OCI-LY1 (cell line): ENCODE measurements at regions not wholly inside any gene's neighbourhood (a gene's known extent, or its start where the extent isn't known, plus 50 kb on each side); places are given as distances from the start of the nearest gene placed in this dataset.

Source experiments
- H2AFZ ChIP-seq: fragments of 200-600 bp; sonication (generic), shearing (Covaris generic); 2 replicates; pipeline ENCODE4 v1.6.0; 2014; ENCODE audit warnings: antibody characterized with exemption, mild to moderate bottlenecking, low read length
- H3F3A ChIP-seq: fragments of 200-600 bp; sonication (generic), shearing (Covaris generic); 2 replicates; pipeline ENCODE4 v1.6.0; 2014; ENCODE audit warnings: mild to moderate bottlenecking, antibody characterized with exemption, low read length, moderate library complexity; ENCODE audit not compliant: insufficient read depth
- H3K27ac ChIP-seq: fragments of 200-600 bp; sonication (generic); 2 replicates; pipeline ENCODE4 v1.5.1; 2014; ENCODE audit warnings: low read length, mixed run types, mild to moderate bottlenecking, low read depth; ENCODE audit not compliant: poor library complexity, severe bottlenecking
- H3K27me3 ChIP-seq: fragments of 200-600 bp; sonication (generic); 2 replicates; pipeline ENCODE4 v1.6.0; 2014; ENCODE audit warnings: antibody characterized with exemption, mild to moderate bottlenecking, low read length, moderate library complexity; ENCODE audit not compliant: insufficient read depth
- H3K36me3 ChIP-seq: fragments of 200-600 bp; sonication (generic); 2 replicates; pipeline ENCODE4 v1.6.1; 2014; ENCODE audit warnings: mild to moderate bottlenecking, antibody characterized with exemption, low read length, moderate library complexity, mixed read lengths; ENCODE audit not compliant: insufficient read depth
- H3K4me1 ChIP-seq: fragments of 200-600 bp; sonication (generic); 2 replicates; pipeline ENCODE4 v1.5.1; 2014; ENCODE audit warnings: mild to moderate bottlenecking, low read length, moderate library complexity; ENCODE audit not compliant: insufficient read depth, severe bottlenecking
- H3K4me2 ChIP-seq: fragments of 200-600 bp; sonication (generic), shearing (Covaris generic); 2 replicates; pipeline ENCODE4 v1.6.1; 2014; ENCODE audit warnings: low read length
- H3K4me3 ChIP-seq: fragments of 200-600 bp; sonication (generic); 2 replicates; pipeline ENCODE4 v1.5.1; 2014; ENCODE audit warnings: low read length, low read depth, mild to moderate bottlenecking, mixed read lengths; ENCODE audit not compliant: poor library complexity, severe bottlenecking
- H3K79me2 ChIP-seq: fragments of 200-600 bp; shearing (Covaris generic); 2 replicates; pipeline ENCODE4 v1.6.1; 2016; ENCODE audit warnings: mixed run types, low read length, mixed read lengths; ENCODE audit not compliant: insufficient read depth
- H3K9ac ChIP-seq: fragments of 200-600 bp; sonication (generic), shearing (Covaris generic); 2 replicates; pipeline ENCODE4 v1.6.1; 2014; ENCODE audit warnings: mild to moderate bottlenecking, low read length, mixed read lengths
- H3K9me2 ChIP-seq: fragments of 200-600 bp; sonication (generic), shearing (Covaris generic); 2 replicates; pipeline ENCODE4 v1.6.1; 2014; ENCODE audit warnings: low read depth, mild to moderate bottlenecking, low read length, mixed read lengths
- H3K9me3 ChIP-seq: fragments of 200-600 bp; shearing (Covaris generic); 2 replicates; pipeline ENCODE4 v1.6.1; 2014; ENCODE audit warnings: low read length, mixed read lengths
- H4K20me1 ChIP-seq: fragments of 200-600 bp; sonication (generic), shearing (Covaris generic); 2 replicates; pipeline ENCODE4 v1.6.0; 2016; ENCODE audit warnings: mild to moderate bottlenecking, low read length; ENCODE audit not compliant: insufficient read depth
- EZH2 ChIP-seq: fragments of 200-600 bp; sonication (generic), shearing (Covaris generic); IDR thresholded peaks from 2 replicates; pipeline ENCODE4 v1.8.0; 2017; ENCODE audit warnings: borderline replicate concordance, mixed run types, mild to moderate bottlenecking, antibody characterized with exemption, low read length, moderate library complexity, mixed read lengths
- TF ChIP-seq, protein P1 (sequence below): fragments of 200-600 bp; sonication (generic), shearing (Covaris generic); IDR thresholded peaks from 2 replicates; pipeline ENCODE4 v1.5.1; 2017; ENCODE audit warnings: mild to moderate bottlenecking, antibody characterized with exemption, low read length, moderate library complexity, mixed read lengths

DNA sequence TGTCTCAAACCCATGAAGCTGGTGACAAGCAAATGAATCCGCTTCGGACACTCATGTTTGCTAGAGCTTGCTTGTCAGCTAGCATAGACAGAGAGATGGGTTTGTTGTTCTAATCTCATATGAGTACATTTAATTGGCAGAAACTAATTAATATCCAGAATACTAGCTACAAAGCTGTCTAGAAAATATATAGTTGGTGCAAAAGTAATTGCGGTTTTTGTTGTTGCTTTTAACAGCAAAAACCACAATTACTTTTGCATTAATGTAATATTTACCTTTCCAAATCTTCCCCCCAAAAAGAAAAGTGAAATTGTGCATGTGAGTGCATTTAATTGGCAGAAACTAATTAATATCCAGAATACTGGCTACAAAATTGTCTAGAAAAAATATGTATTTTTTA lies 1115.2 kb downstream of the TDRD15 start:
- no peaks in the 10 kb centered on the region for H3K36me3 ChIP-seq
- no peaks in the 10 kb centered on the region for H3K27me3 ChIP-seq
- H3F3A ChIP-seq: no peaks in the 10 kb centered on the region
- no peak overlapping the region for H3K4me3 ChIP-seq
- H2AFZ ChIP-seq: no peak overlapping the region
- H4K20me1 ChIP-seq: no peaks in the 10 kb centered on the region
- no peaks in the 10 kb centered on the region for H3K9me2 ChIP-seq
- TF ChIP-seq, protein P1, sequence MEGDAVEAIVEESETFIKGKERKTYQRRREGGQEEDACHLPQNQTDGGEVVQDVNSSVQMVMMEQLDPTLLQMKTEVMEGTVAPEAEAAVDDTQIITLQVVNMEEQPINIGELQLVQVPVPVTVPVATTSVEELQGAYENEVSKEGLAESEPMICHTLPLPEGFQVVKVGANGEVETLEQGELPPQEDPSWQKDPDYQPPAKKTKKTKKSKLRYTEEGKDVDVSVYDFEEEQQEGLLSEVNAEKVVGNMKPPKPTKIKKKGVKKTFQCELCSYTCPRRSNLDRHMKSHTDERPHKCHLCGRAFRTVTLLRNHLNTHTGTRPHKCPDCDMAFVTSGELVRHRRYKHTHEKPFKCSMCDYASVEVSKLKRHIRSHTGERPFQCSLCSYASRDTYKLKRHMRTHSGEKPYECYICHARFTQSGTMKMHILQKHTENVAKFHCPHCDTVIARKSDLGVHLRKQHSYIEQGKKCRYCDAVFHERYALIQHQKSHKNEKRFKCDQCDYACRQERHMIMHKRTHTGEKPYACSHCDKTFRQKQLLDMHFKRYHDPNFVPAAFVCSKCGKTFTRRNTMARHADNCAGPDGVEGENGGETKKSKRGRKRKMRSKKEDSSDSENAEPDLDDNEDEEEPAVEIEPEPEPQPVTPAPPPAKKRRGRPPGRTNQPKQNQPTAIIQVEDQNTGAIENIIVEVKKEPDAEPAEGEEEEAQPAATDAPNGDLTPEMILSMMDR: no peak
- no peak for TF ChIP-seq EZH2
- H3K9ac ChIP-seq: no peak overlapping the region
- no peaks in the 10 kb centered on the region for H3K79me2 ChIP-seq
- no peaks in the 10 kb centered on the region for H3K9me3 ChIP-seq
- H3K4me2 ChIP-seq: no peak overlapping the region
- H3K4me1 ChIP-seq: no peaks in the 10 kb centered on the region
- no peak overlapping the region for H3K27ac ChIP-seq

- TF ChIP-seq, protein P1: no peak
- no peak for TF ChIP-seq EZH2
- Histone ChIP-seq H3K27me3 (no peaks in the 10 kb centered on the region), H3F3A (no peaks in the 10 kb centered on the region), H3K9me2 (no peaks in the 10 kb centered on the region), H2AFZ (no peak overlapping the region), H3K9ac (no peak overlapping the region), H3K4me1 (no peaks in the 10 kb centered on the region), H3K4me3 (no peak overlapping the region), H3K36me3 (no peaks in the 10 kb centered on the region), H3K79me2 (no peaks in the 10 kb centered on the region), H3K4me2 (no peak overlapping the region), H4K20me1 (no peaks in the 10 kb centered on the region), H3K27ac (no peak overlapping the region), H3K9me3 (no peaks in the 10 kb centered on the region)
These were observed 1123.7 kb downstream of the TDRD15 start for GRCh38 chr2:22247466-22247865.

GRCh38 chr2:22248851-22249250 lies 1125.1 kb downstream of the TDRD15 start:
- TF ChIP-seq EZH2: no peak
- TF ChIP-seq, protein P1: no peak
- H3K9ac ChIP-seq: no peak overlapping the region
- H3K9me2 ChIP-seq: no peaks in the 10 kb centered on the region
- no peaks in the 10 kb centered on the region for H3K9me3 ChIP-seq
- H3K27ac ChIP-seq: no peak overlapping the region
- H3K4me1 ChIP-seq: no peaks in the 10 kb centered on the region
- H3K27me3 ChIP-seq: no peaks in the 10 kb centered on the region
- H3K4me2 ChIP-seq: no peak overlapping the region
- H3K36me3 ChIP-seq: no peaks in the 10 kb centered on the region
- H4K20me1 ChIP-seq: no peaks in the 10 kb centered on the region
- H3K4me3 ChIP-seq: no peak overlapping the region
- H2AFZ ChIP-seq: no peak overlapping the region
- H3F3A ChIP-seq: no peaks in the 10 kb centered on the region
- no peaks in the 10 kb centered on the region for H3K79me2 ChIP-seq
